SK-N-DZ (cell line): ENCODE measurements at regions not wholly inside any gene's neighbourhood (a gene's known extent, or its start where the extent isn't known, plus 50 kb on each side); places are given as distances from the start of the nearest gene placed in this dataset.
"Not testable (repeated sequence)": the region's sequence is repeated elsewhere in the genome, so short reads cannot be mapped to it uniquely, and the experiment has no call there.

Source experiments
- DNase-seq: peaks from one replicate; pipeline ENCODE4 v3.0.0-alpha.2; 2015; ENCODE audit warnings: low spot score

DNA sequence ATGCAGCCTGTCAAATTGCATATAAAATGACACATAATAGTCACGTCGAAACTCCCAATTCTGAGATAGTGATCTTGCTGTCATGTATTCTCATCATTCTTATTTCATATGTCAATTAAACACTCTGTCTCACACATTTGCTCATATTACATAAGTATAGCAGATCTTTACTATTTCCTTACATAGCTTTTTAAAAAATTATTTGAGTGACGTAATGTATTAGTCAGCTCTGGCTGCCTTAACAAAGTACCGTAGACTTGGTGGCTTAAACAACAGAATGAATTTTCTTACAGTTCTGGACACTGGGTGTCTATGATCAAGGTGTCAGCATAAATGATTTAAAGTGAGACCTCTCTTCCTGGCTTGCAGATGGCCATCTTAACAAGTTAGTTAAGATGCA, 1032.3 kb upstream of the NRXN1 start:
- DNase-seq = no peak

GRCh38 chr2:52054824-52055223, 1022.9 kb upstream of the NRXN1 start:
- no peak for DNase-seq

- DNase-seq = no peak
Measured at GRCh38 chr2:52036853-52037252, 1004.9 kb upstream of the NRXN1 start.

DNA sequence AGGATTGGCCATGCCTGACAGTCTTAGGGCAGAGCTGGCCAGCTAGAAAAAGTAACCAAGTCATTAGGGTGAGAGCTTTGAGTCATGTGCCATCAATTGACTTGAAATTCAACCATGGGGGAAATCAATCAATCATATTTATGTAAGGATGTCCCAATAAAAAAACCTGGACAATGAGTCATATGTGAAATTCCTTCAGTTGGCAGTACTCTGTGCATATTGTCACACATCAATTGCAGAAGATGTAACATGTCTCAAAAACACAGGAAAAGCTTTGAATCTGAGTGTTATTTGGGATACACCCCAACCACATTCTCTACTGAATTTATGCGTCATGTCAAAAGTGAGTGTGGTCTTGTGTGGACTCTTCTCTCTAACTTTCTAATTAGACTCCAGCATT, 1004.1 kb upstream of the NRXN1 start:
- no peak for DNase-seq

- DNase-seq = no peak
Measured at GRCh38 chr2:52035391-52035790, 1003.5 kb upstream of the NRXN1 start.

DNA sequence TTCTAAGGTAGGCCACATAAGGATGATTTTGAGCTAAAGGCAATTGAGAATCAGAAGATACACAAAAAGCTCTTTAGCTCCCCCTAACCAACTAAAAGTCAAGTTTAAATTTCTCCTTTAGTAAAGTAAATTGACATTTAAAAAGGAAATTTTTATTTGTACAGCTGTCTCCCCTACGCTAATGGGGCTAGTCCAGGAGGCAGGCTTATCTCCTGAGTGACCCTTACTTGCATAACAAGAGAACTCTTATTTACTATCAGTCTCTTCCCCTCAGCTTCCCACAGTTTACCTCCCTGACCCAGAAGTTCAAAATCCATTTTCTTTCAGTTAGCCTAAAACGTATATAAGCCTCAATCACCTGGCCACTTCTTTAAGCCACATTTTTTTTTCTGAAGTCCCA, 1002.8 kb upstream of the NRXN1 start:
- DNase-seq = no peak

GRCh38 chr2:52022006-52022405, 990.1 kb upstream of the NRXN1 start:
- no peak for DNase-seq

GRCh38 chr2:52017646-52018235, 985.8 kb upstream of the NRXN1 start:
- no peak for DNase-seq

DNA sequence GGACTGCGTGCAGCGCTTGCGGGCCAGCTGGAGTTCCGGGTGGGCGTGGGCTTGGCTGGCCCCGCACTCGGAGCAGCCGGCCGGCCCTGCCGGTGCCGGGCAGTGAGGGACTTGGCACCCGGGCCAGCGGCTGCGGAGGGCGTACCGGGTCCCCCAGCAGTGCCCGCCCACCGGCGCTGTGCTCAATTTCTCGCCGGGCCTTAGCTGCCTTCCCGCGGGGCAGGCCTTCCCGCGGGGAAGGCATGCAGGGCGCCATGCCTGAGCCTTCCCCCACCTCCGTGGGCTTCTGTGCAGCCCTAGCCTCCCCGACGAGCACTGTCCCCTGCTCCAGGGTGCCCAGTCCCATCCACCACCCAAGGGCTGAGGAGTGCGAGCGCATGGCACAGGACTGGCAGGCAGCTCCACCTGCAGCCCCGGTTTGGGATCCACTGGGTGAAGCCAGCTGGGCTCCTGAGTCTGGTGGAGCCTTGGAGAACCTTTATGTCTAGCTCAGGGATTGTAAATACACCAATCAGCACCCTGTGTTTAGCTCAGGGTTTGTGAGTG, 975.0 kb upstream of the NRXN1 start:
- DNase-seq = not testable (repeated sequence)

- DNase-seq = no peak
Measured at GRCh38 chr2:52000151-52000855, 968.4 kb upstream of the NRXN1 start.

- no peak for DNase-seq
Measured at GRCh38 chr2:51998890-51999289, 967.0 kb upstream of the NRXN1 start.

DNA sequence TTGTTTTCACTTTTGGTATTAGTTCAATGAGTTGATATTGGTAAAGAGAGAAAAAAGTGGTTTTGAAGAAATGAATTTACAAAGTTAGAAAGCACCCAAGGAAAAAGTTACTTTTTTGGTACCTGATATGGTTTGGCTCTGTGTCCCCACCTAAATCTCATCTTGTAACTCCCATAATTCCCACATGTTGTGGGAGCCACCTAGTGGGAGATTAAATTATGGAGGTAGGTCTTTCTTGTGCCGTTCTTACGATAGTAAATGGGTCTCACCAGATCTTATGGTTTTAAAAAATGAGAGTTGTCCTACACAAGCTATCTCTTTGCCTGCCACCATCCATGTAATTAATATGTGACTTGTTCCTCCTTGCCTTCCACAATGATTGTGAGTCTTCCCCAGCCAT, 965.6 kb upstream of the NRXN1 start:
- no peak for DNase-seq

- no peak for DNase-seq
Measured at GRCh38 chr2:51995293-51995692, 963.4 kb upstream of the NRXN1 start.

GRCh38 chr2:51994123-51994763, 962.3 kb upstream of the NRXN1 start:
- no peak for DNase-seq

DNA sequence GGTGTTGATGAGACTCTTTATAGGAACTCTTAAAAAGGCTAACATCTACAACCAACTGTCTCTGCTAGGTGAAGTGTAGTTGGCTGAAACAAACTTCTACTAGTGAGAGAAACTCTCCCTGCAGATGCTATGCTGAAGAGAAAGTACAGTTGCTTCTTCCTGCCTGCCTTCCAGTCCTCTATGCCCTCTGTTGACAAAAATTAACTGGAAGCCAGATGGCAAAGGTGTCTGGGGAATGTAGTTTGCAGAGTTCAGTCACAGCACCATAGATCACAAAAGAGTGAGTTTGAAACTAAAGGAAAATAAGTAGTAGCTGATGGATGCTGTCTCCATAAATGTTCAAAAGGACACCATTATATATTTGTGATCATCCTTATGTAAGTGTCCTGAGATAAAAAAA, 958.8 kb upstream of the NRXN1 start:
- DNase-seq = peak; percentile 9

- no peak for DNase-seq
Measured at GRCh38 chr2:51986101-51986500, 954.2 kb upstream of the NRXN1 start.

DNA sequence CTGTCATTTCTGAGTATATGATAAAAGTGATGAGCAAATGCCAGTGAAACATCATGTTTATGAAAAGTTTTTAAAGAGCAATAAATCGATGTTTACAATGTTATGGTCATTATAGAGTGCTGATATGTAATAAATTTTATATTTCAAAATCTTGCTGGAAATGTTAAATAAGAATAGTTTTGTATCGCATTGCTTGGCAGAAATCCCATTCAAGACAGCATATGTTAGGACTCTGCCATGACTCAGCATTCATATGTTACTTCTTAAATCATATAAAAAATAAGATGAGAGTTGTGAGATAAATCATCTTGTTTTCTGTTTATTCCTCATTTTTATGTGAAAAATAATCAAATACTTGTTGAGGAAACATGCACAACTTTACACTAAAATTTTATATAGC, 949.9 kb upstream of the NRXN1 start:
- DNase-seq = no peak

- DNase-seq = no peak
Measured at GRCh38 chr2:51976623-51977022, 944.7 kb upstream of the NRXN1 start.

DNA sequence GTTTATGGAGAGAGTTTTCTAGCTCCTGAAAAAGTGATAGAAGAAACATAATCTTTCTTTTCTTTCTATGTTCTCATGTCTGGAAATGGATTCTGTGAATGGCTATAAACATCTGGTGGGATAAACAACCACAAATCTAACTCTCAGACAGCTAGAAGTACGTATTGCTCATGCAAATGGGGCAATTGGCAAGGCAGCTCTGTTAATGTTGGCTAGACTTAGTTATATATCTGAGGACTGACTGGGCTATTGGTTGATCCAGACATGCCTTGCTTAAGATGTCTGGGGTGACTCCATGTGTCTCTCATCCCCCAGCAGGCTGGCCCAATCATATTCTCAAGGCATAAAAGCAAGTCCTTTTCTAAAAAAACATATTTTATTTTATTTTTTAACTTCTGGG, 939.2 kb upstream of the NRXN1 start:
- no peak for DNase-seq

GRCh38 chr2:51969347-51969746, 937.4 kb upstream of the NRXN1 start:
- no peak for DNase-seq

GRCh38 chr2:51960841-51961335, 929.0 kb upstream of the NRXN1 start:
- no peak for DNase-seq

DNA sequence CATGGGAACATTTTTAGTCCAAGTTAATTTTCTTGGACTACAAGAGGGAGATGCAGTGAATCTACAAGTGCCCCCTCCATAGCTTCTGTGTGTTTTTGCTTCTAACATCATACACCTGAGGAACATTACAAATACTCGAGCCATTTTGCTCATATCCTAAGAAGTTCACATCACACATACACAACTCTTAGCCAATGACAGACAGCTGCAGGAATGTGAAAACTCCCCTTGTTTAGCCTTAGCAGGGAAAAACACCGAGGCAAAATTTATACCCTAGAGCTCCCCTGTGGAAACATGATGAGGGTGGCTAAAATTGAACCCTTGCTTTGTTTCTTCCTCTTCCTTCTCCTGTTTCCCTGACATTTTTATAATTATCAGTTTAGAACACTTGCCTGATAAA, 928.3 kb upstream of the NRXN1 start:
- no peak for DNase-seq

GRCh38 chr2:51959696-51960095, 927.8 kb upstream of the NRXN1 start:
- no peak for DNase-seq
